Psoas muscle (tissue), 7 donors: ENCODE measurements at regions not wholly inside any gene's neighbourhood (a gene's known extent, or its start where the extent isn't known, plus 50 kb on each side); places are given as distances from the start of the nearest gene placed in this dataset.

Experiments
- ATAC-seq, 4 donors: fragments of 200-7000 bp; cut with Tn5 transposase; one replicate each; pipeline ENCODE4 v1.9.1; 2020; ENCODE audit warnings: moderate library complexity in 3 of 4, mild to moderate bottlenecking in 2 of 4
- DNase-seq, 2 donors: peaks; one replicate each; pipeline ENCODE4 v3.0.0-alpha.2; 2020
- H3K27ac ChIP-seq: fragments of 200-600 bp; one replicate; pipeline ENCODE4 v1.8.0; 2022
- H3K27me3 ChIP-seq, 3 donors: fragments of 200-600 bp in 1 of 3; one replicate each; pipeline versions ENCODE4 v1.6.1 to v1.8.0; 2013 to 2022; ENCODE audit warnings: low read length in 2 of 3, mild to moderate bottlenecking in 2 of 3, moderate library complexity in 1 of 3; ENCODE audit not compliant: insufficient read depth in 3 of 3
- H3K36me3 ChIP-seq, 2 donors: fragments of 200-600 bp in 1 of 2; one replicate each; pipeline versions ENCODE4 v1.6.1 to v1.8.0; 2013 to 2022; ENCODE audit warnings: low read depth in 1 of 2, mild to moderate bottlenecking in 1 of 2, moderate library complexity in 1 of 2; ENCODE audit not compliant: insufficient read depth in 1 of 2
- H3K4me1 ChIP-seq: fragments of 200-600 bp; one replicate; pipeline ENCODE4 v1.8.0; 2022
- H3K4me3 ChIP-seq: fragments of 200-600 bp; one replicate; pipeline ENCODE4 v1.8.0; 2022; ENCODE audit warnings: mild to moderate bottlenecking
- H3K9me3 ChIP-seq: fragments of 200-600 bp; one replicate; pipeline ENCODE4 v1.8.0; 2022
- WGBS, 3 donors: extraction: QIAGEN DNeasy Blood & Tissue Kit; methylation state at CpG; one replicate each; pipeline versions ENCODE4 v1.1.6 to v1.1.7; 2013; 5-methylcytosine and 5-hydroxymethylcytosine counted together
- intact Hi-C, 2 donors: fragments of 100-400 bp; cut with DNase I; formaldehyde crosslinking; loops; one replicate each; pipeline versions ENCODE4 v1.11.0 to v1.14.2; 2022
- TF ChIP-seq, protein P1 (sequence below): fragments of 200-600 bp; IDR thresholded peaks from one replicate; pipeline ENCODE4 v1.8.0; 2022; ENCODE audit warnings: antibody characterized with exemption
- donor health status: healthy with polysubstance abuse.
- donor health status: DM: no; HTN: no; CAD: no; lungs with moderate emphysema.
- donor health status: Bipolar disorder and iron deficiency.
- donor health status: healthy.
- donor health status: DM: yes; HTN: yes; CAD: no.
- donor health status: DM: no; HTN: no; CAD: no.
- donor health status: DM: yes; HTN: yes; CAD: no.

DNA sequence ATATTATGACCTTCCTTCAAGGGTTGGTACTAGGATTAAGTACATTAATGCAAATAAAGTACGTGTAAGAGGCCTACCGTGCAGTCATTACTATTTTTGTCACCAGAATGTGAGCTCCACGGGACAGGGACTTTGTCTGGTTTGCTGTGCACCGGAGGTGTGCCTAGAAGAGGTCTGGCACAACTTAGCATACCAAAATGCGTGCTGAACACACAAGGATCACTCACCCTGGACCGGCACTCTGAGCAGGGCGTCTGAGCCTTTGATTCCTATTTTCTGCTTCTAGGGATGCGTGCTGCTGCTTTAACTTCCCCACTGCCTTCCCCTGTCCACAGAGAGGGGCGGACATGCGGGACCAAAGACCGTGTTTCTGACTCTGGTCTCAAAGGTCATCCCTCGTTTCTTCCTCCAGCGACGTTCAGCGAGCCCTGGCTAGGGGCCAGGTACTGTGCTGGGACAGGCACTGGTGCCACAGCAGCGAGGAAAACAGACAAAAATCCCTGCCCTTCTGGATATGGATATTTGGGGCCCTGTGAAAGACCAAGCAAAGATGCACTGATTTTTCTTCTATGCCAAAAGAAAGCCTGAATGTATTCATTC is 222.7 kb downstream of the BMP7 start:
- intact Hi-C loops = no loop called here
- H3K4me3 ChIP-seq = no peak overlapping the region
- H3K36me3 ChIP-seq = no peaks in the 10 kb centered on the region
- DNase-seq (no peak), ATAC-seq (no peak)
- H3K9me3 ChIP-seq = no peaks in the 10 kb centered on the region
- H3K4me1 ChIP-seq = no peaks in the 10 kb centered on the region
- TF ChIP-seq, protein P1, sequence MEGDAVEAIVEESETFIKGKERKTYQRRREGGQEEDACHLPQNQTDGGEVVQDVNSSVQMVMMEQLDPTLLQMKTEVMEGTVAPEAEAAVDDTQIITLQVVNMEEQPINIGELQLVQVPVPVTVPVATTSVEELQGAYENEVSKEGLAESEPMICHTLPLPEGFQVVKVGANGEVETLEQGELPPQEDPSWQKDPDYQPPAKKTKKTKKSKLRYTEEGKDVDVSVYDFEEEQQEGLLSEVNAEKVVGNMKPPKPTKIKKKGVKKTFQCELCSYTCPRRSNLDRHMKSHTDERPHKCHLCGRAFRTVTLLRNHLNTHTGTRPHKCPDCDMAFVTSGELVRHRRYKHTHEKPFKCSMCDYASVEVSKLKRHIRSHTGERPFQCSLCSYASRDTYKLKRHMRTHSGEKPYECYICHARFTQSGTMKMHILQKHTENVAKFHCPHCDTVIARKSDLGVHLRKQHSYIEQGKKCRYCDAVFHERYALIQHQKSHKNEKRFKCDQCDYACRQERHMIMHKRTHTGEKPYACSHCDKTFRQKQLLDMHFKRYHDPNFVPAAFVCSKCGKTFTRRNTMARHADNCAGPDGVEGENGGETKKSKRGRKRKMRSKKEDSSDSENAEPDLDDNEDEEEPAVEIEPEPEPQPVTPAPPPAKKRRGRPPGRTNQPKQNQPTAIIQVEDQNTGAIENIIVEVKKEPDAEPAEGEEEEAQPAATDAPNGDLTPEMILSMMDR = no peak
- peaks cover 0 to 3% (median 2%) of the 10 kb centered on the region in 3 donors for H3K27me3 ChIP-seq
- WGBS, 3 donors = 38 to 47% (median 41%) methylated on average over 16 of the region's 16 CpGs
- no peak overlapping the region for H3K27ac ChIP-seq

DNA sequence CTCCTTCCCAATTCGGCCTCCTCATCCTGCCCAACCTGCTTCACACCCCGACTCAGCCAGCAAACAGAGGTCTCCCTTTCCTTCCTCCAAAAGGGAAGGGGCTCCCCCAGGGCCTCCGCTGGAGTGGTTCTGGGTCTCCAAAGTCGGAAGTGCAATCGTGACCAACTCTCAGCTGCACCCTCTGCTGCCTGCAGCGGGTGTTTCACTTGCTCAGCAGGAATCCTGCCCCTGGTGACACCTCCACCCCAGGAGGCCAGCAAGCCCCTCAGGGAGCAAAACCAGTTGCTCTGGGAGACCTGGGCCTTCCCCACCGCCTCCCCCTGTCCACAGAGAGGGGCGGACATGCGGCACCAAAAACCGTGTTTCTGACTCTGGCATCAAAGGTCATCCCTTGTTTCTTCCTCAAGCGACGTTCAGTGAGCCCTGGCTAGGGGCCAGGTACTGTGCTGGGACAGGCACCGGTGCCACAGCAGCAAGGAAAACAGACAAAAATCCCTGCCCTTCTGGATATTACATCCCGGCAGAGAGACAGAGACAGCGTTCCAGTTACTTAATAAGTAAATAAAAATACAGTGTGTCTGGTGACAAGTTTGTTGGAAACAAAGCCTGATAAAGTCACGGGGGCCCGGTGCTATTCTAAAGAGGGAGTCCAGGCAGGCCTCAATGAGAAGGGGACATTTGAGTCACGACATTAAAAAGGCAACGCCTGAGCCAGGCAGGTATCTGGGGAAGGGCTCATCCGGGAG is 219.0 kb downstream of the BMP7 start:
- peaks cover 0 to 2% (median 0%) of the 10 kb centered on the region in 3 donors for H3K27me3 ChIP-seq
- no peaks in the 10 kb centered on the region for H3K36me3 ChIP-seq
- TF ChIP-seq, protein P1 = no peak
- H3K9me3 ChIP-seq = no peaks in the 10 kb centered on the region
- 41 to 48% (median 42%) methylated on average over 20 of the region's 20 CpGs for WGBS, 3 donors
- no peaks in the 10 kb centered on the region for H3K4me1 ChIP-seq
- ATAC-seq (no peak), DNase-seq (no peak)
- H3K27ac ChIP-seq = no peak overlapping the region
- no peak overlapping the region for H3K4me3 ChIP-seq
- intact Hi-C loops = no loop called here

DNA sequence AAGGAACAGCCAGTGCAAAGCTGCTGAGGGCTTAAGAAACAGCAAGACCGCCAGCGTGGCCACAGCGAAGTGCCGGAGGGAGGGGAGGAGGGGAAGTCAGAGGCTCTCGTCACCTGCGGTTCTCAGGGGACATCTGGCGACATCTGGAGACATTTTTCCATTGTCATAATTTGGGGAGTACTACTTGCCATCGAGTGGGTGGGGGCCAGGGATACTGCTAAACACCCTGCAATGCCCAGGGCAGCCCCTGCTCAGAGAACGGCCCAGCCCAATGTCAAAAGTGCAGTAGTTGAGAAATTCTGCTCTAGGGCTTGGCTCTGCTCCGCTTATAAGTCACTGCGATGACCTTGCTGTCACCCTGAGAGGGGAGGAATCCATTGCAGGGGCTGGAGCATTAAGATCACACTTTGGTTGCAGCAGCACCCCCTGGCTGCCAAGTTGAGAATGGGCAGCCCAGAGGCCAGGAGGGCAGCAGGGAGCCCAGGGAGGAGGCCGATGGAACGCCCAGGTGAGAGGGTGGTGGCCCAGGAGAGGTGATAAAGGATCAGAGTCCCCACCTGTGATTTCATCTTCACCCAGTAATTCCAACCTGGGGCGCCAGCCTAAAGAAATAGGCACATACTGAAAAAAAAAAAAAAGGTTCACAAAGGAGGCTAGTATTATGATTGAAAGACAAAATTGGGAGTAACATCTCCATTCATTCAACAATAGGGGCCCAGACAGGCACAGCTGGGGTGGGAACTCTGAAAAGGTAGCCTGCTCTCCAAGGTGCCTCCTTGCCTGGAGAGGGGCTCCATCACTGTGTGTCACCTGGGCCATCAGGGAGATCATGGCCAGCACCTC is 218.2 kb downstream of the BMP7 start:
- no peak overlapping the region for H3K27ac ChIP-seq
- H3K27me3 ChIP-seq = peaks cover 0 to 2% (median 0%) of the 10 kb centered on the region in 3 donors
- no peak overlapping the region for H3K4me3 ChIP-seq
- no peaks in the 10 kb centered on the region for H3K4me1 ChIP-seq
- no peaks in the 10 kb centered on the region for H3K36me3 ChIP-seq
- intact Hi-C loops = no loop called here
- WGBS, 3 donors = 49 to 52% (median 50%) methylated on average over 14 of the region's 14 CpGs
- H3K9me3 ChIP-seq = no peaks in the 10 kb centered on the region
- TF ChIP-seq, protein P1 = peak; percentile 27
- ATAC-seq (no peak), DNase-seq (no peak)

DNA sequence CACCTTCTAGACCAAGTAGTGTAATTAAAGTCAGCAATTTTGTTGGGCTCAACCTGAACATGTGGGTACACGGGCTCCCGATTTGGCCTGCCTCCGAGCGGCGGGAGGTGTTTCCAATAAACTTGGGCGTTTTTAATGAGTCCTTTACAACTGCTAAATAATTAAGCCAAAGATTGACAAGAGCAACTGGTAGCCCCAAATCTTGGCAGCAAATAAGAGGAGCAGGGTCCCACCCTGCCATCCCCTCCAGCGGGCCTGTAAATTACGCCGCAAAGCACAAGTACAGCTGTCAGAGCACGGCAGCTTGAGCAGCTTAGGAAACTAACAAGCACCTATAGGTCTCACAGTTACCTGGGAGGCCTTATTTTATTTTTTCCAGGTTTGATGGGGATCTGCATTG is 217.1 kb downstream of the BMP7 start:
- Histone ChIP-seq H3K36me3 (no peaks in the 10 kb centered on the region), H3K4me3 (no peak overlapping the region), H3K27ac (no peak overlapping the region), H3K9me3 (no peaks in the 10 kb centered on the region), H3K27me3 (no peaks in the 10 kb centered on the region), H3K4me1 (no peaks in the 10 kb centered on the region)
- ATAC-seq = no peak
- WGBS, 3 donors = 36 to 46% (median 44%) methylated on average over 10 of the region's 10 CpGs
- TF ChIP-seq, protein P1 = no peak
- intact Hi-C loops = no loop called here
- DNase-seq = no peak
